ENCODE measurements at regions not wholly inside any gene's neighbourhood (a gene's known extent, or its start where the extent isn't known, plus 50 kb on each side); places are given as distances from the start of the nearest gene placed in this dataset.

GRCh38 chr4:136742333-136742732 lies 790.0 kb downstream of the PCDH18 start:
- TF ChIP-seq CTCF (IDR thresholded peaks at IDR 0.05; ENCODE audit: low read length) (no peak), EZH2 (IDR thresholded peaks at IDR 0.05; ENCODE audit: borderline replicate concordance, low read length) (no peak)

Measured in OCI-LY1 (cell line).